ENCODE measurements at regions not wholly inside any gene's neighbourhood (a gene's known extent, or its start where the extent isn't known, plus 50 kb on each side); places are given as distances from the start of the nearest gene placed in this dataset.

DNA sequence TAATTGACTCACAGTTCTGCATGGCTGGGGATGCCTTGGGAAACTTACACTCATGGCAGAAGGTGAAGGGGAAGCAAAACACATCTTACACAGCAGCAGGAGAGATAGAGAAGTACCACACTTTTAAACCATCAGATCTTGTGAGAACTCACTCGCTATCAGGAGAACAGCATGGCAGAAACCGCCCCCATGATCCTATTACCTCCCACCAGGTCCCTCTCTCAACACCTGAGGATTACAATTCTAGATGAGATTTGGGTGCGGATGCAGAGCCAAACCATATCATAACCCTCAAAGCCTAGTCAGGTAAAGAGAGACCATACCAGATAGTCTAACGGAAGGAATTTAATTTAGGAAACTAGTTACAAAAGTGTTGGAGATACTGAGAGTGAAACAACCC lies 182.6 kb upstream of the ACVR2A start:
- no peak for TF ChIP-seq EP300 (IDR thresholded peaks at IDR 0.05)
- TF ChIP-seq, protein P1, sequence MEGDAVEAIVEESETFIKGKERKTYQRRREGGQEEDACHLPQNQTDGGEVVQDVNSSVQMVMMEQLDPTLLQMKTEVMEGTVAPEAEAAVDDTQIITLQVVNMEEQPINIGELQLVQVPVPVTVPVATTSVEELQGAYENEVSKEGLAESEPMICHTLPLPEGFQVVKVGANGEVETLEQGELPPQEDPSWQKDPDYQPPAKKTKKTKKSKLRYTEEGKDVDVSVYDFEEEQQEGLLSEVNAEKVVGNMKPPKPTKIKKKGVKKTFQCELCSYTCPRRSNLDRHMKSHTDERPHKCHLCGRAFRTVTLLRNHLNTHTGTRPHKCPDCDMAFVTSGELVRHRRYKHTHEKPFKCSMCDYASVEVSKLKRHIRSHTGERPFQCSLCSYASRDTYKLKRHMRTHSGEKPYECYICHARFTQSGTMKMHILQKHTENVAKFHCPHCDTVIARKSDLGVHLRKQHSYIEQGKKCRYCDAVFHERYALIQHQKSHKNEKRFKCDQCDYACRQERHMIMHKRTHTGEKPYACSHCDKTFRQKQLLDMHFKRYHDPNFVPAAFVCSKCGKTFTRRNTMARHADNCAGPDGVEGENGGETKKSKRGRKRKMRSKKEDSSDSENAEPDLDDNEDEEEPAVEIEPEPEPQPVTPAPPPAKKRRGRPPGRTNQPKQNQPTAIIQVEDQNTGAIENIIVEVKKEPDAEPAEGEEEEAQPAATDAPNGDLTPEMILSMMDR (IDR thresholded peaks at IDR 0.05), result no peak
- no peak for TF ChIP-seq POLR2AphosphoS5 (IDR thresholded peaks at IDR 0.05)

All from suprapubic skin (tissue), 4 donors.